ENCODE measurements at regions not wholly inside any gene's neighbourhood (a gene's known extent, or its start where the extent isn't known, plus 50 kb on each side); places are given as distances from the start of the nearest gene placed in this dataset.

DNA sequence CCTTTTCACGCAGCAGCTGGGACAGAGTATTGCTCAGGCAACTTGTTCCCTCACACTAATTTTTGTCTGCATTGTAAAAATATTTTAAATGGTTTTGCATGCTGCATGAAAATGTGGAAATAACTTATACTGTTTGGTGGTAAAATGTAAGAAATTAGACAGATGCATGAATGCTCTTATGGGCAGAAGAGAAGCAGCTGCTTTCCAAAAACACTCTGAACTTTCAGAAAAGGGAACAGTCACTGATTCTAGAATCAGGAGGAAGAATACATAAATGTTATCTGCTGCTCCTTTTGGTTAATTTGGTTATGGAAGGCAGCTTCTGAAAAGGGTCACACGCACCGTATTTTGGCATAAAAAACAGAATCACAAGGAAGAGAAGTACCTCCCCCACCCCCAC is 87.0 kb upstream of the RUNX1 start:
- no peak for TF ChIP-seq GATA2 (IDR thresholded peaks at IDR 0.05; ENCODE audit: low read depth, low read length)
- no peak for TF ChIP-seq GATA3 (IDR thresholded peaks at IDR 0.05; ENCODE audit: low read depth, low read length)

Measured in SH-SY5Y (cell line).